Activated naive CD8-positive, alpha-beta T cell treated with anti-CD3 and anti-CD28 coated beads, Interleukin-2, amount 50 U/mL, for 24 hours (primary cell): ENCODE measurements at regions not wholly inside any gene's neighbourhood (a gene's known extent, or its start where the extent isn't known, plus 50 kb on each side); places are given as distances from the start of the nearest gene placed in this dataset.

Source experiments
- ATAC-seq: fragments of 150-1000 bp; cut with Tn5 transposase; one replicate; pipeline ENCODE4 v1.10.0; 2021
- DNase-seq: peaks from one replicate; pipeline ENCODE4 v3.0.0; 2021
- H3K27ac Mint-ChIP-seq: one replicate; pipeline ENCODE4 v1.8.0; 2021; ENCODE audit warnings: mild to moderate bottlenecking, mixed read lengths
- H3K27me3 Mint-ChIP-seq: one replicate; pipeline ENCODE4 v1.8.0; 2021; ENCODE audit warnings: mixed read lengths
- H3K36me3 Mint-ChIP-seq: one replicate; pipeline ENCODE4 v1.8.0; 2021; ENCODE audit warnings: low read depth, mixed read lengths
- H3K4me1 Mint-ChIP-seq: one replicate; pipeline ENCODE4 v1.8.0; 2021; ENCODE audit warnings: mixed read lengths
- H3K4me3 Mint-ChIP-seq: one replicate; pipeline ENCODE4 v1.8.0; 2021; ENCODE audit warnings: mild to moderate bottlenecking, moderate library complexity, mixed read lengths
- H3K9me3 Mint-ChIP-seq: one replicate; pipeline ENCODE4 v1.8.0; 2021; ENCODE audit warnings: mixed read lengths

DNA sequence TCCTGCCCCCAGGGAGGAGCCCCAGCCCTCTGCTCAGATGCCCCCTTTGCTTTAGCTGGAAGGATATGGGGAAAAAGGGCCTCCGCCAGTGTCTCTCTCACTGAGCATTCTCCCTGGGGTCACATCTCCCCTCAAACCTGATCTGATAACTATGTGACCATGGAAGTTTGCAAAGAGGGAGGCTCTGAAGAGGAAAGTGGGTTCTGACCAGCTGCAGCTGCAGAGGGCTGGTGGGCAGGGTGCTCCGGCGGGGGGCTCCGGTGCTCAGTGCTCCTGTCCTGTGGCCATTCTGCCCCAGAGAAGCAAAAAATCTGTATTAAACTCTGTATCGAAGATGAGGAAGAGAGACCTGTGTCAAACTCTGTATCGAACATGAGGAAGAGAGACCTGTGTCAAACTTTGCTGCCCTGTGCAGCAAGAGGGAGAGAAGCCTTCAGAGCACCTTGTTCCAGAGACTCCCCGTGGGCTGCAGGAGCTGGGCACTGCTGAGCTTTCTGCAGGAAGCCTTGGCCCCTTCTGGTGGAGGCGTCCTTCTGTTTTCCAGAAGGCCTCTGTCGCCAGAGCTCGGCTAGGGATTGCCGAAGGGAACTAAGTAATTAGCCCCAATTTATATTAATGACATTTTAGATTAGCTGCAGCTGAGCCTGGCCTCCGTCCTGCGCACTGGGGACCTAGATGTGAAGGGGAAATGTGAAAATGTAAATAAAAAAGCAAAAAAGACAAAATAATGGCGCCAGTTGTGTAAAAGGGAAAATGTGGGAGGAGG lies 186.2 kb upstream of the C1orf174 start:
- peaks cover 3% of the 10 kb centered on the region for H3K27me3 Mint-ChIP-seq
- H3K27ac Mint-ChIP-seq, result no peak overlapping the region

DNA sequence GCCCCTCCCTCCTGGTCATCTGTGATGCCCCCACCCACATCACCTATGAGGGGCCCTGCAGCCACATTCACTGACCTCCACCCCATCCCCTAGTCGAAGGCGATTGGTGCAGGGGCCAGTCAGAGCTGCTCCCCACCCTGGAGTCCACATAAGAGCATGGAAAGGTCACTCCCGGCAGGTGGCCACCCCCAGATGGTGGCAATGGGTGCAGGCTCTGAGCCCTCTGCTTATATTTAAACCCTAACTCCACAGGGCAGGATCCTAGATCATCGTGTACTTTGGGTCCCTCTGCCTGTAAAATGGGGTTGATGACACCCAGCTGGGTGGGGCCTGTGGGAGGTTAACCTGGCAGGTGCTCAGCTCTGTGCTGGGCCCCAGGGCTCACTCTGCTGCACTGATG lies 186.8 kb upstream of the C1orf174 start:
- H3K4me1 Mint-ChIP-seq, result no peaks in the 10 kb centered on the region
- ATAC-seq, result no peak
- no peak for DNase-seq
- H3K36me3 Mint-ChIP-seq, result no peaks in the 10 kb centered on the region
- H3K9me3 Mint-ChIP-seq, result no peaks in the 10 kb centered on the region
- H3K4me3 Mint-ChIP-seq, result no peak overlapping the region
- H3K27ac Mint-ChIP-seq, result no peak overlapping the region
- H3K27me3 Mint-ChIP-seq, result peaks cover 3% of the 10 kb centered on the region

More for the DNA sequence above, 186.2 kb upstream of the C1orf174 start:
- Mint-ChIP-seq H3K4me1 (no peaks in the 10 kb centered on the region), H3K9me3 (no peaks in the 10 kb centered on the region), H3K4me3 (no peak overlapping the region), H3K36me3 (no peaks in the 10 kb centered on the region)
- ATAC-seq (no peak), DNase-seq (no peak)

- Mint-ChIP-seq H3K4me1 (no peaks in the 10 kb centered on the region), H3K27ac (no peak overlapping the region), H3K27me3 (peaks cover 5% of the 10 kb centered on the region), H3K36me3 (no peaks in the 10 kb centered on the region), H3K9me3 (peaks cover 2% of the 10 kb centered on the region), H3K4me3 (no peak overlapping the region)
- no peak for DNase-seq
- ATAC-seq, result no peak
Observed at GRCh38 chr1:4087530-4088420, 187.7 kb upstream of the C1orf174 start.

DNA sequence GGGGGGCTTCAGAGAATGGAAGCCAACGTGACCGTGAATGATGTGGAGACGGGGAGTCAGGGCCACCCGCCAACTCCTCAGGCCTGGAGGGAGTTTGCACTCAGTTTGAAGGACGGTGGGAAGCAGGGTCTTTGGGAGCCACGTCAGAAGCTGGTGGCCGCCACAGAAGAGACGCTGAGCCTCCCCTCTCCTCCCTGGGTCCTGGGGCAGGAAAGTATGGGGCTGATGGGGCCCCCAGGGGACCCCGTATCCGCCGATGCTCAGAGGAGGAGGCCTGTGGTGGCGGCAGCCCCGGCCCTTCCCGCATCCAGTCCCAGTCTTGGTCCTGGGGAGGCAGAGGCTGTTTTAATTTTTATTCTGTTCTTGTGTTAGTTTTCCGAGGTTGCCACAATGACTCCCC lies 188.6 kb upstream of the C1orf174 start:
- no peaks in the 10 kb centered on the region for H3K4me1 Mint-ChIP-seq

GRCh38 chr1:4089421-4090175 lies 189.5 kb upstream of the C1orf174 start:
- no peak overlapping the region for H3K27ac Mint-ChIP-seq
- no peaks in the 10 kb centered on the region for H3K4me1 Mint-ChIP-seq
- peaks cover 9% of the 10 kb centered on the region for H3K27me3 Mint-ChIP-seq
- no peak overlapping the region for H3K4me3 Mint-ChIP-seq
- H3K36me3 Mint-ChIP-seq, result no peaks in the 10 kb centered on the region
- ATAC-seq (no peak), DNase-seq (no peak)
- H3K9me3 Mint-ChIP-seq, result peaks cover 10% of the 10 kb centered on the region

More for the DNA sequence above, 188.6 kb upstream of the C1orf174 start:
- Mint-ChIP-seq H3K27ac (no peak overlapping the region), H3K4me3 (no peak overlapping the region), H3K27me3 (peaks cover 7% of the 10 kb centered on the region), H3K9me3 (peaks cover 10% of the 10 kb centered on the region), H3K36me3 (no peaks in the 10 kb centered on the region)
- no peak for DNase-seq
- ATAC-seq, result no peak

GRCh38 chr1:4090556-4090955 lies 190.5 kb upstream of the C1orf174 start:
- ATAC-seq (no peak), DNase-seq (no peak)
- Mint-ChIP-seq H3K4me3 (no peak overlapping the region), H3K4me1 (no peaks in the 10 kb centered on the region), H3K9me3 (peaks cover 10% of the 10 kb centered on the region), H3K27me3 (peaks cover 11% of the 10 kb centered on the region), H3K36me3 (no peaks in the 10 kb centered on the region), H3K27ac (no peak overlapping the region)

- Mint-ChIP-seq H3K4me3 (no peak overlapping the region), H3K9me3 (peaks cover 10% of the 10 kb centered on the region), H3K36me3 (no peaks in the 10 kb centered on the region), H3K27ac (no peak overlapping the region), H3K27me3 (peaks cover 11% of the 10 kb centered on the region), H3K4me1 (no peaks in the 10 kb centered on the region)
- DNase-seq (no peak), ATAC-seq (no peak)
Observed at GRCh38 chr1:4090976-4091660, 191.0 kb upstream of the C1orf174 start.

DNA sequence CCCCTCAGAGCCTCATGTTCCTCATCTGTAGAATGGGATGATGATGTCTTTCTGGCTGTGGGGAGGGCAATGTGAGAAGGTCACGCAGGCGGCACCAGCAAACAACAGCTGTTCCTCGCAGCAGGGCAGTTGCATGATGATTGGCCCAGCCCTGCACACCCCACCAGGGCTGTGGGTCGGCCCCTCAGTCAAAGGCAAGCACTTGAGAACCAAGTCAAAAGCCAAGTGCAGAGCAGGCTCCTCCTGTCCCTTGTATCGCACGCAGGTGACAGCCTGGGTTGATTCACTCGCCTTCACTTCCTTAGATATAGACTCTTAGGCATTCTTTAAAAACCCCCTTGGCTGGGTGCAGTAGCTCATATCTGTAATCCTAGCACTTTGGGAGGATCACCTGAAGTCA lies 191.9 kb upstream of the C1orf174 start:
- DNase-seq (no peak), ATAC-seq (no peak)
- no peak overlapping the region for H3K4me3 Mint-ChIP-seq
- H3K27ac Mint-ChIP-seq, result no peak overlapping the region
- H3K9me3 Mint-ChIP-seq, result peaks cover 10% of the 10 kb centered on the region
- H3K27me3 Mint-ChIP-seq, result peaks cover 11% of the 10 kb centered on the region
- H3K36me3 Mint-ChIP-seq, result no peaks in the 10 kb centered on the region
- no peaks in the 10 kb centered on the region for H3K4me1 Mint-ChIP-seq

DNA sequence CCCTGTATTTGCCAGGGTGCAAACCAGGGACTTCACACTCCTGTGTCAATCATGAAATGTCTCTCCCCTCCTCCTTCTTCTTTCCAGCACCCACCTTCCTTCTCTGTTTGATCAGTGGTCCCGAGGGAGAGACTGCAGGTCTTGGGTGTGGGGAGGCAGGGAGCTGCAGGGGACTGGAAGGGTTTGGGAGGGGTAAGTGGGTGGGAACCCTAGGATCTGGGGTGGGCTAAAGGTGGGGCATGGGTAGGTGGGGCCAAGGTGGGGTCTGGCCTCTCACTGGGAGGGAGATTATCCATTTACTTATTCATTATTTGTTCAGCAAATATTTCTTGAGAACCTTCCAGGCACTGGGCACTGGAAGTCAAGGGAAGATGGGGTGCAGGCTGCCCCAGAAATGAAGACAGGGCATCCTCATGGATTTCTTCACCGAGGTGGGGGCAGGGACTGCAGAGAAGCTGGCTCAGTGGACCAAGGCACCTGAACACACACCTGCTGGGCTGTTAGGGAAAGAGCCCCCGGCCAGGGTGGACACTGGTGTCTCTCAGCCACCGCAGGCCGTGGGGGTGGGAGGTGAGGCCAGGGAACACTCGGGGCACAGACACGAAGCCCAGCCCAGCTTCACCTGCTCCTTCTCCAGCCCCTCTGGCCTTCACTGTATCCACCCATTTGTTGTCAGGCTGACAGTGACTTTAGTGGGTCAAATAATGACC lies 193.9 kb upstream of the C1orf174 start:
- no peak for DNase-seq
- Mint-ChIP-seq H3K9me3 (peaks cover 10% of the 10 kb centered on the region), H3K4me1 (no peaks in the 10 kb centered on the region), H3K27me3 (peaks cover 11% of the 10 kb centered on the region), H3K27ac (no peak overlapping the region), H3K4me3 (no peak overlapping the region), H3K36me3 (no peaks in the 10 kb centered on the region)
- ATAC-seq, result no peak

GRCh38 chr1:4095433-4095971 lies 195.4 kb upstream of the C1orf174 start:
- no peaks in the 10 kb centered on the region for H3K36me3 Mint-ChIP-seq
- no peak overlapping the region for H3K27ac Mint-ChIP-seq
- ATAC-seq (no peak), DNase-seq (no peak)
- peaks cover 10% of the 10 kb centered on the region for H3K9me3 Mint-ChIP-seq
- no peak overlapping the region for H3K4me3 Mint-ChIP-seq
- H3K4me1 Mint-ChIP-seq, result no peaks in the 10 kb centered on the region
- H3K27me3 Mint-ChIP-seq, result peaks cover 10% of the 10 kb centered on the region

GRCh38 chr1:4101459-4102161 lies 201.5 kb upstream of the C1orf174 start:
- Mint-ChIP-seq H3K36me3 (no peaks in the 10 kb centered on the region), H3K4me3 (no peak overlapping the region), H3K4me1 (no peaks in the 10 kb centered on the region), H3K27ac (no peak overlapping the region), H3K27me3 (peaks cover 7% of the 10 kb centered on the region), H3K9me3 (no peaks in the 10 kb centered on the region)
- ATAC-seq (peak; percentile 46), DNase-seq (no peak)

- peaks cover 7% of the 10 kb centered on the region for H3K27me3 Mint-ChIP-seq
- no peak for ATAC-seq
- no peak overlapping the region for H3K27ac Mint-ChIP-seq
Observed at GRCh38 chr1:4105300-4105880, 205.3 kb upstream of the C1orf174 start.

DNA sequence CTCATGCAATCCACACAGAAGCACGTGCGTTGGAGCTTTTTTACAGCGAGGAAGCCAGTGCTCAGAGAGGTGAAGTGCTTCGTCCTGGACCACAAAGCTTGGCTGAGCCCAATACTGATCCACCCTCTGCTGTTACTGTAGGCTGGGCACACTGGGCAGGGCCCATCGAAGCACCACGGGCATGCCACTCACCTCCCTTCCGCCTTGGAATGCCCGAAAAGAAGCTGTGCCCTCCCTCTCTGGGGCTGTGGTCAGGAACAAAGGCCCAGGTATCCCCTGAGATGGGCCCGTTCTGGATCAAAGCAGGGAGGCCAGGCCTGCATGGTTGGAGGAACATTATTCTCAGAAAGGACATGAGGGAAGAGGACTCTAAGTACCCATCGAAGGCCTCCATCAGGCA lies 206.7 kb upstream of the C1orf174 start:
- no peak overlapping the region for H3K4me3 Mint-ChIP-seq
- H3K4me1 Mint-ChIP-seq, result no peaks in the 10 kb centered on the region
- no peaks in the 10 kb centered on the region for H3K36me3 Mint-ChIP-seq
- DNase-seq (no peak), ATAC-seq (no peak)
- no peaks in the 10 kb centered on the region for H3K9me3 Mint-ChIP-seq
- H3K27me3 Mint-ChIP-seq, result peaks cover 7% of the 10 kb centered on the region
- no peak overlapping the region for H3K27ac Mint-ChIP-seq

More at GRCh38 chr1:4105300-4105880, 205.3 kb upstream of the C1orf174 start:
- no peak for DNase-seq
- no peak overlapping the region for H3K4me3 Mint-ChIP-seq
- H3K9me3 Mint-ChIP-seq, result no peaks in the 10 kb centered on the region
- H3K36me3 Mint-ChIP-seq, result no peaks in the 10 kb centered on the region
- H3K4me1 Mint-ChIP-seq, result no peaks in the 10 kb centered on the region
